HT1080 (cell line): ENCODE measurements at regions not wholly inside any gene's neighbourhood (a gene's known extent, or its start where the extent isn't known, plus 50 kb on each side); places are given as distances from the start of the nearest gene placed in this dataset.
A peak's percentile ranks its signal among the peaks of the same experiment; 100 is the strongest.
"Not testable (repeated sequence)": the region's sequence is repeated elsewhere in the genome, so short reads cannot be mapped to it uniquely, and the experiment has no call there.

Experiments used
- DNase-seq: peaks from one replicate; pipeline ENCODE4 v3.0.0-alpha.2; 2015; ENCODE audit warnings: low read depth

DNA sequence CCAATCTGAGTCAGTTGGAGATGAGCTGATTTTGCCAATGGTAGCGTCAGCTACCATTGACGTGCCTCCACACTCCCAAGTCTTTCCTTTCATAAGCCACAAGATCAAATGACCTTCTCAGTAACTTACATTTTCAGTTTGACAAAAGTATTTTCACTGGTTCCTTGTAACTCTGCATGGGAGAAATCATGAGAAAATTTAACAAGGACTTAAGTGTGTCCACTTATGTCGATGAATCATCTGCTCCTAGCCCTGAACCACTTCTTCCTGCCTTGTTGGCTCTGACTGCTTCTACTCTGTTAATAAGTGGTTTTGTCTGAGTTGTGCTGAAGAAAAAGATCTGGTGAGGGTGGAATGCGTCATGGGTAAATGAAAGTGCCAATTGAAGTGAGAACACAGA, 101.2 kb downstream of the NFKBIZ start:
- peak; percentile 98 for DNase-seq

- no peak for DNase-seq
Measured at GRCh38 chr3:101950985-101951733, 101.8 kb downstream of the NFKBIZ start.

GRCh38 chr3:101954361-101954760, 105.0 kb downstream of the NFKBIZ start:
- DNase-seq: no peak

- DNase-seq: no peak
Measured at GRCh38 chr3:101954936-101955335, 105.6 kb downstream of the NFKBIZ start.

DNA sequence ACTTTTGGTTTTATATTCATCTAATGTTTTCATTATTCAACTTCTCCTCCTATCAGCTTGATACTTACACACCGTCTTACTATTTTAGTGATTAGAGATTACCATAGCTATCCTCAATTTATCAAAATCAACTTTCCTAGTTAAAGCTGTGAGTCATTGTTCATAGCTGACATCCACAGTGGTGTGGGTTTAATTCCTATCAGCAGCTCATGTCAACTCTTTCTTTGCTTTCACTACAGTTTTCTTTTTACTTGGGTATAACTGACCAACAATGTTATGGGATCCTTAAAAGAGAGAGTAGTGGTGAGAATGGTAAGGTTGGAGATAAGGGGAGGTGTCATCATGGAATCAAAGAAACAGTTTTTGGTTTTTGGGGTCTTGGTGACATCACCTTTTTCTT, 112.7 kb downstream of the NFKBIZ start:
- no peak for DNase-seq

DNA sequence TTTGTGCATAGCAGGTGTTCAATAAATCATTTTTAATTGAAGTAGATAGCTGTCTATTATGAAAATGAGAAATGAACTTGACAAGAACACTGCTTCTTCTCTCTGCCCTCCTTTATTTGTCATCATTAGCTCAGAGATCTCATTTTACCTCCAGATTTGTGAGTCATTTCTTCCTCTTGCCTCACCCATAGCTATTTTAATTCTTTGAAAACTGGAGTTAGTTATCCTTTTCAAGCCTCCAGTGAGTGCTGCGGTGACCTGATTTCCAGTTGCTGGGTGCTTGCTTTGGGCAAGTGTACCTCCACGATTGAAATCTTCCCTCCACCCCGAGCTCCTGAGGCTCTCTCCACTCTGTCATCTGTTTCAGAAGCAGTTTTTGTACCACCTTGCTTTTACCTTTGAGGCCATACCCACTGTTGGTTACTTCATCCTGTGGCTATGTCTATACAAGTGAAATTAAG, 114.6 kb downstream of the NFKBIZ start:
- peak; percentile 82 for DNase-seq

DNA sequence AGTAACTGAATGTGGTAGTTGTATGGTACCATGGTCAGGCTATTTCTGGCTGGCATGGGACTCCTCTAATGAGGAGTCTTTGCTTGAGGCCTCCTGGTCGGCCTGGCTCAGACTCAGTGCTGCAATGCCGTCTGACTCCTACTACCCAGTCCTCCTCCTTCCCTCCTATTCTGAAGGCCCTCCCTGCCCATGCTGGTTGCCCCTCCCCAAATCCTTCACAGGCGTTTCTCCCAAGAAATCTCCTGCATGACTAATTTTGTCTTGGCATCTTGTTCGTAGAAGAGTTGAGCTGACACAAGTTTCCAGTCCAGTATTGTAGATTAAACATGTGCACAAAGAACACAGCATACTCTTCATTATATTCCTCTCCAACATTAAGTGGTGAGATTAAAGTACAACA, 115.5 kb downstream of the NFKBIZ start:
- no peak for DNase-seq

DNA sequence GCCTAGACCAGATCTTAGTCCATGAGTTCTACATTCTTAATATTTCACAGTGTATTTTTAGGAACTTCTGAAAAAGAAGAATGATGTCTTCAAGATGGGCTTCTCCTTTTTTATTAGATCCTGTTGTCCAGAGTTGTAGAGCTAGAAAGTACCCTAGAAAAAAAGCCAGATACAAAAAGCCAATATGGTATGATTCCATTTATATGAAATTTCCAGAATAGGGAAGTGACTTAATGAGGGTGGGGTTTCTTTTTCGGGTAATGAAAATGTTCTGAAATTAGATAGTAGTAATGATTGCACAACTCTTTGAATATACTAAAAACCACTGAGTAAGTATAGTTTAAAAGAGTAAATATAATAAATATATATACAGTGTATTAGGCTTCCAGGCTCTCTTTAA, 116.9 kb downstream of the NFKBIZ start:
- DNase-seq: no peak

DNA sequence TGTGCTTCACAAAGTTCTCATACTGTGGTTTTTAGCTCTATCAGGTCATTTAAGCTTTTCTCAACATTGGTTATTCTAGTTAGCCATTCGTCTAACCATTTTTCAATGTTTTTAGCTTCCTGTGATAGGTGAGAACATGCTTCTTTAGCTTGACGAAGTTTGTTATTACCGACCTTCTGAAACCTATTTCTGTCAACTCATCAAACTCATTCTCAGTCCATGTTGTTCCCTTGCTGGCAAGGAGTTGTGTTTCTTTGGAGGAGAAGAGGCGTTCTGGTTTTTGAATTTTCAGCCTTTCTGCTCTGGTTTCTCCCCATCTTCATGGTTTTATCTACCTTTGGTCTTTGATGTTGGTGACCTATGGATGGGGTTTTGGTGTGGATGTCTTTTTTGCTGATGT, 120.9 kb downstream of the NFKBIZ start:
- no peak for DNase-seq

DNA sequence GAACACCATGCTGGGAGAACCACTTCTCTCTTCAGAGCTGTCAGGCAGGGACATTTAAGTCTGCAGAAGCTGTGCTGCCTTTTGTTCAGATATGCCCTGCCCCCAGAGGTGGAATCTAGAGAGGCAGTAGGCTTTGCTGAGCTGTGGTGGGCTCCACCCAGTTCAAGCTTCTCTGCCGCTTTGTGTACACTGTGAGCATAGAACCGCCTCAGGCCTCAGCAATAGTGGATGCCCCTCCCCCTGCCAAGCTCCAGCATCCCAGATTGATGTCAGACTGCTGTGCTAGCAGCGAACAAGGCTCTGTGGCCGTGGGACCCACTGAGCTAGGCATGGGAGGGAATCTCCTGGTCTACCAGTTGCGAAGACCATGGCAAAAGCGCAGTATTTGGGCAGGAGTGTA, 121.6 kb downstream of the NFKBIZ start:
- no peak for DNase-seq

DNA sequence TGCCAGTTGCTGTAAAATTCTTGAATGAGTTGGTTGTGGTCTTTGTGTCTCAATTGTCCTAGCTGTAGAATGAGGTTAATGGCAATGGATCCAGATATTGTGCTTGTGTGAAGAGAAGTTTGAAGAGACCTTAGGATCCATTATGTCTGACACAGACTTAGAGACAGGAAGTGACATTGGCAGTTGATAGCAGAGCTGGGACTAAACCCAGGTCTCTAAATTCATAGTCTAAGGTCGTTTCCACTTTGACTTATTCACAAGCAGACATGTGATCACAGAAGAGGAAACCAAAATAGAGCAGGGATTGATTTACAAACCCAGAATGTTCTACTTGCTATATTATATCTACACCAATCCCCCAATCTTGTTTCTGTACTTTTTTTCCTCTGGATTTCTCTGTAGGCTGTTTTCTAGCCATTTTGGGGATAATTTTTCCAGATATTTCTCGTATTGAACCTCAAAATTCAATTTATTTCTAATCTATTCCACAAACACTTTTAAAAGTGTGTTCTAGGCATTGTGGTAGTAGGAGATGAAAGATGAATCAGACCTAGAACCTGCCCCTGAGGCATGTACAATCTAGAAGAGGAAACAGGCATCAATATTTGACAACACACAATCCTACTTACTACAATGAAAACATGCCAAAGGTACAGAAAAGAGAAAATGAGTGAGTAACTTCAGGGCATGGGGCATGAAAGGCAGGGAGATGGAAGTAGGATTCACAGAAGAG, 123.3 kb downstream of the NFKBIZ start:
- no peak for DNase-seq

GRCh38 chr3:101973163-101973505, 123.8 kb downstream of the NFKBIZ start:
- no peak for DNase-seq

DNA sequence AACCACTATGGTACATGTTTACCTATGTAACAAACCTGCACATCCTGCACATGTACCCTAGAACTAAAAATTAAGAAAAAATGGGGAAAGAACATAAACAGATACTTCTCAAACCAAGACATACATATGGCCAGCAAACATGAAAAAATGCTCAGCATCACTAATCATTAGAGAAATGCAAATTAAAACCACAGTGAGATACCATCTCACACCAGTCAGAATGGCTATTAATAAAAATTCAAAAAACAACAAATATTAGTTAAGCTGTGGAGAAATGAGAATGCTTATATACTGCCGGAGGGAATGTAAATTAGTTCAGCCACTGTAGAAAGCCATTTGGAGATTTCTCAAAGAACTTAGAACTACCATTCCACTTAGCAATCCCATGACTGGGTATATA, 126.1 kb downstream of the NFKBIZ start:
- not testable (repeated sequence) for DNase-seq

GRCh38 chr3:101976473-101976872, 127.2 kb downstream of the NFKBIZ start:
- DNase-seq: no peak

GRCh38 chr3:101978348-101978747, 129.0 kb downstream of the NFKBIZ start:
- DNase-seq: no peak

DNA sequence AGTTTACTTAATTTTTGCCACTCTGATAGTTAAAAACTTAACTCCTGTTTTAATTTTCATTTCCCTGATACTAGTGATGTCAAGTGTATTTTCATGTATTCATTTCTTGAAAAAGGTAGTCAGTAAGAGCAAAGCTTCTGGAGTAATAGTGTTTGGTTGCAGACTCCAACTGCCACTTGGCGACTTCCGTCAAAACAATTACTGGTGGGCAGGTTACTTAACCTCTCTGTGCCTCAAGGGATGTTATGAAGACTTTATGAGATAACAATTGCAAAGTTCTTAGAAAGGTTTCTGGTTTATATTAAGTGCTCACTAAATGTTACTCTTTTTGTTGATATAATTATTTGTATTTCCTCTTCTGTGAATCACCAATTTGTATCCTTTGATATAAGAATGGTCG, 129.7 kb downstream of the NFKBIZ start:
- no peak for DNase-seq

DNA sequence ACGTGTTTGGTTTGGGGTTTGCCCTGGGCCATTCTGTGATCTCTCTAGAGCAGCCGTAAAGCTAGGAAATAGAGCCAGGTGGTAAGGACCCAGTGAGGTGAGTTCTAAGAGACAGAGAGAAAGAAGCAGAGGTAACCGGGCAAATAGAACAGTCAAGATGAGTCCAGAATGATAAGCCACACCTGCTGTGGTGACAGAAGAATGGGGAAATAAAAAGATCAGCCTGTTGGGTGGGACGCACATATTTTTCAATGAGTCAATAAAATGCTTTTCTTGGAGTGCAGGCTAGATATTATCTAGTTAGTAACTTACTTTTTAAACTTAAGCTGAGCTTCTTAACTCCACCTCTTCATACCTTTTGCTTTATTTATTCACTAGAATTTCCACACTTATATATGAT, 135.0 kb downstream of the NFKBIZ start:
- DNase-seq: no peak

DNA sequence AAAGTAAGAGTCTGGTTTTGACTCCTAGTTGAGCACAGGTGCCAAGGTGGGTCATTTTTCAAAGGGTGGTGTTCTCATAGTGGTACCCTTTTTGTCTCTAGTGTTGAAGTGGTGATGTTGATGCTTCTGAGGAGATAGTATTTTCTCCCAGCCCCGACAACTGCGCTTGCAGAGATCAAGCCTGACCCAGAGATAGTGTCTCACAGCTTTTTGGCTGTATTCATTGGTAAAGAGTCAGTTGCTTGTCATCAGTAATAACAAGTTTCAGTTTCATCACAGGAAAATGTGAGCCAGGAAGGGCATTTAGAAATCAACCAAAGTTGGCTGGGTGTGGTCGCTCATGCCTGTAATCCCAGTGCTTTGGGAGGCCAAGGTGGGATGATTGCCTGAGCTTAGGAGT, 139.3 kb downstream of the NFKBIZ start:
- no peak for DNase-seq

DNA sequence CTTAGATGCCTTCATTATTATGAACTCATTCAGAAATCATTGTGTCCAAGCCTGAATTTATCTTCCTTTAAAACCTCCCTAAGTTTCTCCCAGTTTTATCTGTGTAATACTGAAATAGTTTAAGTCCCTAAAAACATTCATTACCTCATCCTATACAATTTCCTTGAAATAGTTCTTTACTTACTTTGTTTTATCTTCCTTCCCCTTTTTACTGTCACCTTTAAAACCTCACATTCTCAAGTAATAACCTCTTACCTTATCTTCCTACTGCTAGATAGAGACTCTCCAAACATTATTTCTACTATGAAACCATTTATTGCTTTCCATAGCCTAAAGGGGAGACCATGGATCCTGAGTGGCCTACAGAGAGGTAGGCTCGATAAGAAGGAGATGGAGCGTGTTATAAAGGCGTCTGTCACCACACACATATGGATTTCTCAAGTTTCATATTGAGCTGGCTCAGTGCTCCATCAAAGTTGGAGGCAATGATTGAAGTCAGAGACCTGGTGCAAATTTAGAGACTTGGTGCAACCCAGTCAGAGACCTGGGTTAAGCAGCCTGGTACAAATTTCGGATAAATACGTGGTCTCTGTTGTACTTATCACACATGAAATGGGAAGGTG, 140.4 kb downstream of the NFKBIZ start:
- DNase-seq: no peak

- DNase-seq: no peak
Measured at GRCh38 chr3:101992863-101993262, 143.5 kb downstream of the NFKBIZ start.

- no peak for DNase-seq
Measured at GRCh38 chr3:101994386-101994785, 145.1 kb downstream of the NFKBIZ start.

- DNase-seq: peak; percentile 74
Measured at GRCh38 chr3:101995371-101996046, 146.2 kb downstream of the NFKBIZ start.
